ENCODE measurements at regions not wholly inside any gene's neighbourhood (a gene's known extent, or its start where the extent isn't known, plus 50 kb on each side); places are given as distances from the start of the nearest gene placed in this dataset.

DNA sequence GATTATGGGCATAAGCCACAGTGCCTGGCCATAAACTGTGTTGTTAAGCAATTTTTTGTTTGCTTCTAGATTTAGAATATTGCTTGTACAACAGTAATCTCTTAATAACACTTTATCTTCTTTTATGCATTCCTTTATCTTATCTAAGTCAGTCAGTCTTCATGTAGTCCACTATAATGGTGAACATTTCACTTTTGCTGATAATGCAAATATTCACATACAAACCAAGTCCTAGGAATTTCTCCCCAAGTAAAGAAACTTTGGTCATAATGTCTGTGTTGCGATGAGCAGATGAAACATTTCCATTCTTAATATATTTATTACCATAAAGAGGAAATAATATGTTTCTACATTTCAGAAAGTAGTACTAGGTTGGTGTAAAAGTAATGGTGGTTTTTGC lies 765.8 kb upstream of the ARRDC4 start:
- no peaks in the 10 kb centered on the region for H3K36me3 ChIP-seq (ENCODE audit: control insufficient read depth, insufficient read depth, low read length)
- no peak for DNase-seq (ENCODE audit: extremely low read depth in 1 of 4, low spot score in 3 of 4)
- no peaks in the 10 kb centered on the region for H3K27me3 ChIP-seq (ENCODE audit: control insufficient read depth in 2 of 2, insufficient read depth in 2 of 2, low read length in 2 of 2)
- no peak overlapping the region for H3K27ac ChIP-seq (ENCODE audit: extremely low read depth, low read depth, low read length)
- FAIRE-seq: no peak
- H3K4me1 ChIP-seq (replicated peaks in 1 of 2; ENCODE audit: control insufficient read depth in 2 of 2, insufficient read depth in 2 of 2, low read length in 2 of 2): no peaks in the 10 kb centered on the region
- WGBS (ENCODE audit: insufficient coverage, low coverage, missing lambda C conversion rate): 7% methylated on average over 1 of the region's 1 CpG
- TF ChIP-seq POLR2AphosphoS2 (IDR thresholded peaks at IDR 0.05; ENCODE audit: low read length): no peak
- no peak for TF ChIP-seq CBX5 (IDR thresholded peaks at IDR 0.05; ENCODE audit: borderline replicate concordance, low read depth)
- no peak for TF ChIP-seq FOXA1 (IDR thresholded peaks at IDR 0.05; ENCODE audit: borderline replicate concordance)
- TF ChIP-seq C11orf30 (IDR thresholded peaks at IDR 0.05; ENCODE audit: low read depth): peak; percentile 33; the same call in 1 of the 2 replicates
- peak; percentile 46; the same call in 1 of the 2 replicates for TF ChIP-seq MAFG (tag; conservative IDR thresholded peaks at IDR 0.05)
- peak; percentile 48 for TF ChIP-seq MAFF (IDR thresholded peaks at IDR 0.05; ENCODE audit: low read length)
- TF ChIP-seq, protein P1, sequence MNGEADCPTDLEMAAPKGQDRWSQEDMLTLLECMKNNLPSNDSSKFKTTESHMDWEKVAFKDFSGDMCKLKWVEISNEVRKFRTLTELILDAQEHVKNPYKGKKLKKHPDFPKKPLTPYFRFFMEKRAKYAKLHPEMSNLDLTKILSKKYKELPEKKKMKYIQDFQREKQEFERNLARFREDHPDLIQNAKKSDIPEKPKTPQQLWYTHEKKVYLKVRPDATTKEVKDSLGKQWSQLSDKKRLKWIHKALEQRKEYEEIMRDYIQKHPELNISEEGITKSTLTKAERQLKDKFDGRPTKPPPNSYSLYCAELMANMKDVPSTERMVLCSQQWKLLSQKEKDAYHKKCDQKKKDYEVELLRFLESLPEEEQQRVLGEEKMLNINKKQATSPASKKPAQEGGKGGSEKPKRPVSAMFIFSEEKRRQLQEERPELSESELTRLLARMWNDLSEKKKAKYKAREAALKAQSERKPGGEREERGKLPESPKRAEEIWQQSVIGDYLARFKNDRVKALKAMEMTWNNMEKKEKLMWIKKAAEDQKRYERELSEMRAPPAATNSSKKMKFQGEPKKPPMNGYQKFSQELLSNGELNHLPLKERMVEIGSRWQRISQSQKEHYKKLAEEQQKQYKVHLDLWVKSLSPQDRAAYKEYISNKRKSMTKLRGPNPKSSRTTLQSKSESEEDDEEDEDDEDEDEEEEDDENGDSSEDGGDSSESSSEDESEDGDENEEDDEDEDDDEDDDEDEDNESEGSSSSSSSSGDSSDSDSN (IDR thresholded peaks at IDR 0.05; ENCODE audit: borderline replicate concordance in 1 of 2, low read depth in 2 of 2, low read length in 2 of 2): no peak
- peak; percentile 73 for TF ChIP-seq ZNF316 (IDR thresholded peaks at IDR 0.05)
- TF ChIP-seq MAFK (IDR thresholded peaks at IDR 0.05; ENCODE audit: low read length): peak; percentile 68
- TF ChIP-seq, protein P2, sequence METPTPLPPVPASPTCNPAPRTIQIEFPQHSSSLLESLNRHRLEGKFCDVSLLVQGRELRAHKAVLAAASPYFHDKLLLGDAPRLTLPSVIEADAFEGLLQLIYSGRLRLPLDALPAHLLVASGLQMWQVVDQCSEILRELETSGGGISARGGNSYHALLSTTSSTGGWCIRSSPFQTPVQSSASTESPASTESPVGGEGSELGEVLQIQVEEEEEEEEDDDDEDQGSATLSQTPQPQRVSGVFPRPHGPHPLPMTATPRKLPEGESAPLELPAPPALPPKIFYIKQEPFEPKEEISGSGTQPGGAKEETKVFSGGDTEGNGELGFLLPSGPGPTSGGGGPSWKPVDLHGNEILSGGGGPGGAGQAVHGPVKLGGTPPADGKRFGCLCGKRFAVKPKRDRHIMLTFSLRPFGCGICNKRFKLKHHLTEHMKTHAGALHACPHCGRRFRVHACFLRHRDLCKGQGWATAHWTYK (CRISPR knock-in tag; IDR thresholded peaks at IDR 0.05): no peak
- no peak for TF ChIP-seq CBX1 (IDR thresholded peaks at IDR 0.05; ENCODE audit: low read depth)
- intact Hi-C loops (cut with micrococcal nuclease): no loop called here
- H3K9ac ChIP-seq (ENCODE audit: insufficient read depth in 1 of 2, low read depth in 2 of 2, low read length in 2 of 2): no peak overlapping the region
- no peaks in the 10 kb centered on the region for H3K79me2 ChIP-seq (ENCODE audit: control insufficient read depth, insufficient read depth, low read length)
- no TSS peak for BruUV-seq (replicated peaks)
- no peak for ATAC-seq
- H3K9me1 ChIP-seq (ENCODE audit: control insufficient read depth, insufficient read depth, low read length): no peaks in the 10 kb centered on the region
- in situ Hi-C loops (cut with MboI): no loop called here
- ChIA-PET POLR2A (no interaction called here), CTCF (ENCODE audit: low intra/inter-chr PET ratio) (no interaction called here)
- no peaks in the 10 kb centered on the region for H4K20me1 ChIP-seq (replicated peaks; ENCODE audit: control insufficient read depth, insufficient read depth, low read length)
- H3K4me3 ChIP-seq: no peak overlapping the region
- H3K9me3 ChIP-seq (replicated peaks; ENCODE audit: control insufficient read depth, insufficient read depth, low read depth, low read length): no peaks in the 10 kb centered on the region
- no peak overlapping the region for H2AFZ ChIP-seq (ENCODE audit: low read depth, low read length)
- H3K4me2 ChIP-seq (ENCODE audit: insufficient read depth, low read length): no peak overlapping the region

All from K562 (cell line).